B cell (primary cell): ENCODE measurements at regions not wholly inside any gene's neighbourhood (a gene's known extent, or its start where the extent isn't known, plus 50 kb on each side); places are given as distances from the start of the nearest gene placed in this dataset.

ENCODE experiments used
- EZH2 ChIP-seq: IDR thresholded peaks from 2 replicates; pipeline ENCODE4 v1.6.1; 2012; ENCODE audit warnings: borderline replicate concordance, low read depth, mild to moderate bottlenecking, moderate library complexity, low read length; ENCODE audit not compliant: insufficient read depth, poor library complexity, severe bottlenecking
- TF ChIP-seq, protein P1 (sequence below): fragments of 200-600 bp; IDR thresholded peaks from one replicate; pipeline ENCODE4 v1.8.0; 2022; ENCODE audit warnings: antibody characterized with exemption, mild to moderate bottlenecking

DNA sequence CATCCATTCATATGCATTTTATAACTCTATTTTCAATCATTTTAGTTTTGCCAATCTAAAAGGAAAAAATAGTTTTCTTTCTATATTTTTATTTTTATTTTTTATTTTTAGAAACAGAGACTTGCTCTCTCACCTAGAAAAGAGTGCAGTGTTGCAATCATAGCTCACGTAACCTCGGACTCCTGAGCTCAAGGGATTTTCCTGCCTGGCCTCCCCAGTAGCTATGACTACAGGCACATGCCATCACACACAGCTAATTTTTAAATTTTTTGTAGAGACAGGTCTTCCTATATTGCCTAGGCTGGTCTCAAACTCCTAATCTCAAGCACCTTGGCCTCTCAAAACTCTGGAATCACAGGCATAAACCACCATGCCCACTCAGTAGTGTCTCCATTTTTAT, 125.5 kb upstream of the XIRP2 start:
- TF ChIP-seq, protein P1, sequence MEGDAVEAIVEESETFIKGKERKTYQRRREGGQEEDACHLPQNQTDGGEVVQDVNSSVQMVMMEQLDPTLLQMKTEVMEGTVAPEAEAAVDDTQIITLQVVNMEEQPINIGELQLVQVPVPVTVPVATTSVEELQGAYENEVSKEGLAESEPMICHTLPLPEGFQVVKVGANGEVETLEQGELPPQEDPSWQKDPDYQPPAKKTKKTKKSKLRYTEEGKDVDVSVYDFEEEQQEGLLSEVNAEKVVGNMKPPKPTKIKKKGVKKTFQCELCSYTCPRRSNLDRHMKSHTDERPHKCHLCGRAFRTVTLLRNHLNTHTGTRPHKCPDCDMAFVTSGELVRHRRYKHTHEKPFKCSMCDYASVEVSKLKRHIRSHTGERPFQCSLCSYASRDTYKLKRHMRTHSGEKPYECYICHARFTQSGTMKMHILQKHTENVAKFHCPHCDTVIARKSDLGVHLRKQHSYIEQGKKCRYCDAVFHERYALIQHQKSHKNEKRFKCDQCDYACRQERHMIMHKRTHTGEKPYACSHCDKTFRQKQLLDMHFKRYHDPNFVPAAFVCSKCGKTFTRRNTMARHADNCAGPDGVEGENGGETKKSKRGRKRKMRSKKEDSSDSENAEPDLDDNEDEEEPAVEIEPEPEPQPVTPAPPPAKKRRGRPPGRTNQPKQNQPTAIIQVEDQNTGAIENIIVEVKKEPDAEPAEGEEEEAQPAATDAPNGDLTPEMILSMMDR, result no peak
- TF ChIP-seq EZH2, result no peak
